ENCODE measurements at regions not wholly inside any gene's neighbourhood (a gene's known extent, or its start where the extent isn't known, plus 50 kb on each side); places are given as distances from the start of the nearest gene placed in this dataset.

- TF ChIP-seq MYC (IDR thresholded peaks at IDR 0.05; ENCODE audit: low read depth, low read length) (no peak), MAX (IDR thresholded peaks at IDR 0.05; ENCODE audit: low read depth, low read length) (no peak), CTCF (IDR thresholded peaks at IDR 0.05; ENCODE audit: low read depth, low read length) (no peak), POLR2A (IDR thresholded peaks at IDR 0.05; ENCODE audit: extremely low read depth, insufficient read length) (no peak)
- DNase-seq (ENCODE audit: low read depth) = no peak
- H3K4me3 ChIP-seq (ENCODE audit: low read depth, low read length) = no peak overlapping the region
Measured at GRCh38 chr21:41593051-41593759, 85.2 kb upstream of the TMPRSS2 start.

GRCh38 chr21:41589620-41590175, 81.7 kb upstream of the TMPRSS2 start:
- DNase-seq (ENCODE audit: low read depth) = no peak
- H3K4me3 ChIP-seq (ENCODE audit: low read depth, low read length) = no peak overlapping the region
- no peak for TF ChIP-seq MYC (IDR thresholded peaks at IDR 0.05; ENCODE audit: low read depth, low read length)
- TF ChIP-seq POLR2A (IDR thresholded peaks at IDR 0.05; ENCODE audit: extremely low read depth, insufficient read length) = no peak
- no peak for TF ChIP-seq CTCF (IDR thresholded peaks at IDR 0.05; ENCODE audit: low read depth, low read length)
- TF ChIP-seq MAX (IDR thresholded peaks at IDR 0.05; ENCODE audit: low read depth, low read length) = no peak

GRCh38 chr21:41589131-41589530, 81.2 kb upstream of the TMPRSS2 start:
- DNase-seq (ENCODE audit: low read depth) = no peak
- TF ChIP-seq POLR2A (IDR thresholded peaks at IDR 0.05; ENCODE audit: extremely low read depth, insufficient read length) (no peak), CTCF (IDR thresholded peaks at IDR 0.05; ENCODE audit: low read depth, low read length) (no peak), MYC (IDR thresholded peaks at IDR 0.05; ENCODE audit: low read depth, low read length) (no peak), MAX (IDR thresholded peaks at IDR 0.05; ENCODE audit: low read depth, low read length) (no peak)
- no peak overlapping the region for H3K4me3 ChIP-seq (ENCODE audit: low read depth, low read length)

GRCh38 chr21:41585199-41585994, 77.4 kb upstream of the TMPRSS2 start:
- H3K4me3 ChIP-seq (ENCODE audit: low read depth, low read length) = no peak overlapping the region
- DNase-seq (ENCODE audit: low read depth) = no peak
- TF ChIP-seq MAX (IDR thresholded peaks at IDR 0.05; ENCODE audit: low read depth, low read length) (no peak), CTCF (IDR thresholded peaks at IDR 0.05; ENCODE audit: low read depth, low read length) (no peak), POLR2A (IDR thresholded peaks at IDR 0.05; ENCODE audit: extremely low read depth, insufficient read length) (no peak), MYC (IDR thresholded peaks at IDR 0.05; ENCODE audit: low read depth, low read length) (no peak)

- no peak overlapping the region for H3K4me3 ChIP-seq (ENCODE audit: low read depth, low read length)
- no peak for DNase-seq (ENCODE audit: low read depth)
- TF ChIP-seq POLR2A (IDR thresholded peaks at IDR 0.05; ENCODE audit: extremely low read depth, insufficient read length) (no peak), CTCF (IDR thresholded peaks at IDR 0.05; ENCODE audit: low read depth, low read length) (no peak), MAX (IDR thresholded peaks at IDR 0.05; ENCODE audit: low read depth, low read length) (no peak), MYC (IDR thresholded peaks at IDR 0.05; ENCODE audit: low read depth, low read length) (no peak)
Measured at GRCh38 chr21:41584603-41585176, 76.7 kb upstream of the TMPRSS2 start.

All from NB4 (cell line).